Fibroblast of lung (primary cell): ENCODE measurements at regions not wholly inside any gene's neighbourhood (a gene's known extent, or its start where the extent isn't known, plus 50 kb on each side); places are given as distances from the start of the nearest gene placed in this dataset.

ENCODE experiments used
- CTCF ChIP-seq, 2 donors: IDR thresholded peaks in 1 of 2; conservative IDR thresholded peaks in 1 of 2; 1 replicate in 1 of 2; 2 replicates in 1 of 2; pipeline ENCODE4 v1.5.1; 2011 to 2012; ENCODE audit warnings: low read length in 2 of 2, control low read depth in 1 of 2, inconsistent platforms in 1 of 2, low read depth in 1 of 2, mild to moderate bottlenecking in 1 of 2
- EZH2 ChIP-seq: IDR thresholded peaks from 2 replicates; pipeline ENCODE4 v1.5.1; 2012; ENCODE audit warnings: low read length, control low read depth, mild to moderate bottlenecking; ENCODE audit errors: missing control alignments

GRCh38 chr2:8437949-8438400 lies 243.9 kb upstream of the ID2 start:
- TF ChIP-seq CTCF (conservative IDR thresholded peaks at IDR 0.05 in 1 of 2, IDR thresholded peaks at IDR 0.05 in 1 of 2; ENCODE audit: low read depth in 1 of 2, low read length in 2 of 2) (no peak), EZH2 (no peak)
